CD14-positive monocyte (primary cell): ENCODE measurements at regions not wholly inside any gene's neighbourhood (a gene's known extent, or its start where the extent isn't known, plus 50 kb on each side); places are given as distances from the start of the nearest gene placed in this dataset.

ENCODE experiments used
- DNase-seq, 3 donors: peaks; one replicate each; pipeline ENCODE4 v3.0.0-alpha.2; 2011 to 2022
- H2AFZ ChIP-seq: 2 replicates; pipeline ENCODE4 v1.6.0; 2012; ENCODE audit warnings: mild to moderate bottlenecking, low read depth, low read length, inconsistent platforms; ENCODE audit not compliant: insufficient read depth, poor library complexity, severe bottlenecking
- H3K27ac ChIP-seq, 2 donors: 1 replicate in 1 of 2; 2 replicates in 1 of 2; pipeline ENCODE4 v1.5.1; 2012 to 2013; ENCODE audit warnings: low read length in 2 of 2, control low read depth in 1 of 2, inconsistent platforms in 1 of 2, low read depth in 1 of 2, mild to moderate bottlenecking in 1 of 2
- H3K27me3 ChIP-seq, 2 donors: one replicate each; pipeline versions ENCODE4 v1.6.0 to v1.6.1; 2011 to 2013; ENCODE audit warnings: low read length in 2 of 2; ENCODE audit not compliant: control insufficient read depth in 2 of 2, insufficient read depth in 2 of 2
- H3K36me3 ChIP-seq, 2 donors: replicated peaks in 1 of 2; 1 replicate in 1 of 2; 2 replicates in 1 of 2; pipeline versions ENCODE4 v1.5.1 to v1.6.1; 2012 to 2013; ENCODE audit warnings: low read length in 2 of 2, control low read depth in 1 of 2, inconsistent platforms in 1 of 2, mild to moderate bottlenecking in 1 of 2; ENCODE audit not compliant: insufficient read depth in 2 of 2, control insufficient read depth in 1 of 2
- H3K4me1 ChIP-seq, 2 donors: 1 replicate in 1 of 2; 2 replicates in 1 of 2; pipeline versions ENCODE4 v1.5.1 to v1.6.1; 2012 to 2013; ENCODE audit warnings: low read length in 2 of 2, control low read depth in 1 of 2, inconsistent platforms in 1 of 2, mild to moderate bottlenecking in 1 of 2, moderate library complexity in 1 of 2; ENCODE audit not compliant: insufficient read depth in 2 of 2, control insufficient read depth in 1 of 2
- H3K4me2 ChIP-seq: replicated peaks from 2 replicates; pipeline ENCODE3; 2012; ENCODE audit warnings: low read length, moderate library complexity, mild to moderate bottlenecking; ENCODE audit not compliant: poor library complexity, severe bottlenecking; ENCODE audit errors: extremely low read depth
- H3K4me3 ChIP-seq, 3 experiments: fragments of 200-600 bp in 1 of 3; sonication (generic) in 1 of 3; replicated peaks in 1 of 3; 1 replicate in 2 of 3; 2 replicates in 1 of 3; pipeline ENCODE4 v1.5.1; 2011 to 2013; ENCODE audit warnings: low read length in 3 of 3, mild to moderate bottlenecking in 3 of 3, control low read depth in 2 of 3, low read depth in 2 of 3, inconsistent platforms in 1 of 3, moderate library complexity in 1 of 3
- H3K79me2 ChIP-seq: 2 replicates; pipeline ENCODE4 v1.6.0; 2012; ENCODE audit warnings: mild to moderate bottlenecking, control low read depth, inconsistent platforms, low read length, moderate library complexity; ENCODE audit not compliant: insufficient read depth
- H3K9ac ChIP-seq: 2 replicates; pipeline ENCODE4 v1.6.0; 2017; ENCODE audit warnings: low read length, mild to moderate bottlenecking; ENCODE audit not compliant: insufficient read depth, poor library complexity, severe bottlenecking
- H3K9me3 ChIP-seq, 2 donors: replicated peaks in 1 of 2; 1 replicate in 1 of 2; 2 replicates in 1 of 2; pipeline versions ENCODE4 v1.5.1 to v1.6.1; 2012 to 2013; ENCODE audit warnings: low read length in 2 of 2, control low read depth in 1 of 2; ENCODE audit not compliant: control insufficient read depth in 1 of 2, insufficient read depth in 1 of 2
- H4K20me1 ChIP-seq: 2 replicates; pipeline ENCODE4 v1.6.0; 2012; ENCODE audit warnings: mild to moderate bottlenecking, low read length, control low read depth, moderate library complexity; ENCODE audit not compliant: insufficient read depth
- H3K27ac Mint-ChIP-seq, 7 donors: one replicate each; pipeline ENCODE4 v1.8.0; 2020; ENCODE audit warnings: mild to moderate bottlenecking in 7 of 7, mixed read lengths in 7 of 7, moderate library complexity in 6 of 7, inconsistent platforms in 2 of 7
- H3K27me3 Mint-ChIP-seq, 3 donors: one replicate each; pipeline ENCODE4 v1.8.0; 2021 to 2022; ENCODE audit warnings: low read depth in 3 of 3, mild to moderate bottlenecking in 3 of 3, mixed read lengths in 3 of 3, moderate library complexity in 3 of 3, inconsistent platforms in 1 of 3
- H3K36me3 Mint-ChIP-seq, 2 donors: one replicate each; pipeline ENCODE4 v1.8.0; 2020; ENCODE audit warnings: mixed read lengths in 2 of 2, inconsistent platforms in 1 of 2, mild to moderate bottlenecking in 1 of 2
- H3K4me1 Mint-ChIP-seq: one replicate; pipeline ENCODE4 v1.8.0; 2020; ENCODE audit warnings: mild to moderate bottlenecking, mixed read lengths
- H3K4me3 Mint-ChIP-seq, 2 donors: one replicate each; pipeline ENCODE4 v1.8.0; 2020; ENCODE audit warnings: mild to moderate bottlenecking in 2 of 2, mixed read lengths in 2 of 2, moderate library complexity in 1 of 2
- H3K9me3 Mint-ChIP-seq, 7 donors: one replicate each; pipeline ENCODE4 v1.8.0; 2020 to 2022; ENCODE audit warnings: mixed read lengths in 7 of 7, mild to moderate bottlenecking in 6 of 7, moderate library complexity in 6 of 7, inconsistent platforms in 2 of 7
- CTCF ChIP-seq: fragments of 200-600 bp; IDR thresholded peaks from one replicate; pipeline ENCODE4 v1.8.0; 2022; ENCODE audit warnings: antibody characterized with exemption, mild to moderate bottlenecking
- WGBS: methylation state at CpG from one replicate; pipeline ENCODE4 v1.1.5; 2013; ENCODE audit warnings: missing lambda C conversion rate; ENCODE audit not compliant: insufficient coverage; 5-methylcytosine and 5-hydroxymethylcytosine counted together
- intact Hi-C, 2 donors: fragments of 100-400 bp; cut with micrococcal nuclease; formaldehyde crosslinking; loops; one replicate each; pipeline versions ENCODE4 v1.15.0 to v1.15.1; 2023

- peaks cover 0 to 5% (median 3%) of the 10 kb centered on the region in 7 donors for H3K9me3 Mint-ChIP-seq
These were observed 244.1 kb upstream of the MTNR1B start for GRCh38 chr11:92725352-92725751.

GRCh38 chr11:92727123-92727522 lies 242.3 kb upstream of the MTNR1B start:
- peaks cover 0 to 4% of the 10 kb centered on the region in 2 donors for H3K9me3 ChIP-seq
- intact Hi-C loops = no loop called here
- DNase-seq = no peak
- Mint-ChIP-seq H3K36me3 (no peaks in the 10 kb centered on the region), H3K4me3 (no peak overlapping the region), H3K9me3 (peaks cover 0 to 5% (median 2%) of the 10 kb centered on the region in 7 donors), H3K27ac (no peak overlapping the region), H3K4me1 (no peaks in the 10 kb centered on the region), H3K27me3 (no peaks in the 10 kb centered on the region)
- H3K36me3 ChIP-seq = no peaks in the 10 kb centered on the region
- H3K79me2 ChIP-seq = no peaks in the 10 kb centered on the region
- no peak overlapping the region for H3K4me3 ChIP-seq
- no peaks in the 10 kb centered on the region for H4K20me1 ChIP-seq
- no peak for TF ChIP-seq CTCF
- H2AFZ ChIP-seq = no peak overlapping the region
- no peak overlapping the region for H3K4me2 ChIP-seq
- H3K27ac ChIP-seq = no peak overlapping the region
- no peaks in the 10 kb centered on the region for H3K4me1 ChIP-seq
- WGBS = 83% methylated on average over 1 of the region's 2 CpGs
- no peak overlapping the region for H3K9ac ChIP-seq
- no peaks in the 10 kb centered on the region for H3K27me3 ChIP-seq

More at GRCh38 chr11:92725352-92725751, 244.1 kb upstream of the MTNR1B start:
- H3K27ac Mint-ChIP-seq = no peak overlapping the region
- Histone ChIP-seq H4K20me1 (no peaks in the 10 kb centered on the region), H3K9ac (no peak overlapping the region), H3K4me2 (no peak overlapping the region), H3K4me1 (no peaks in the 10 kb centered on the region), H2AFZ (no peak overlapping the region), H3K79me2 (no peaks in the 10 kb centered on the region), H3K36me3 (no peaks in the 10 kb centered on the region), H3K9me3 (peaks cover 0 to 4% of the 10 kb centered on the region in 2 donors), H3K27ac (no peak overlapping the region), H3K4me3 (no peak overlapping the region), H3K27me3 (no peaks in the 10 kb centered on the region)
- no peaks in the 10 kb centered on the region for H3K27me3 Mint-ChIP-seq
- no peaks in the 10 kb centered on the region for H3K4me1 Mint-ChIP-seq
- no CpG with 5 or more reads among the region's 1 CpG for WGBS
- no peak overlapping the region for H3K4me3 Mint-ChIP-seq
- no peak for DNase-seq
- no peak for TF ChIP-seq CTCF
- intact Hi-C loops = no loop called here
- H3K36me3 Mint-ChIP-seq = no peaks in the 10 kb centered on the region
